Neuronal stem cell (in vitro differentiated cells): ENCODE measurements at regions not wholly inside any gene's neighbourhood (a gene's known extent, or its start where the extent isn't known, plus 50 kb on each side); places are given as distances from the start of the nearest gene placed in this dataset.

ENCODE experiments used
- DNase-seq: peaks from one replicate; pipeline ENCODE4 v3.0.0-alpha.2; 2013; ENCODE audit warnings: low spot score
- H2AFZ ChIP-seq: one replicate; pipeline ENCODE4 v1.6.1; 2013; ENCODE audit warnings: mild to moderate bottlenecking, low read length, inconsistent platforms
- H2AK5ac ChIP-seq: 2 replicates; pipeline ENCODE4 v1.6.1; 2013; ENCODE audit warnings: low read depth, mild to moderate bottlenecking, inconsistent platforms, low read length, moderate library complexity, mixed read lengths
- H2BK120ac ChIP-seq: 2 replicates; pipeline ENCODE4 v1.6.1; 2013; ENCODE audit warnings: low read depth, mild to moderate bottlenecking, inconsistent platforms, low read length, moderate library complexity, mixed read lengths
- H2BK12ac ChIP-seq: one replicate; pipeline ENCODE4 v1.6.1; 2013; ENCODE audit warnings: low read length, inconsistent platforms
- H2BK15ac ChIP-seq: 2 replicates; pipeline ENCODE4 v1.6.1; 2013; ENCODE audit warnings: mild to moderate bottlenecking, low read length, inconsistent platforms, mixed read lengths
- H2BK5ac ChIP-seq: one replicate; pipeline ENCODE4 v1.6.1; 2013; ENCODE audit warnings: inconsistent platforms, mild to moderate bottlenecking, low read length, moderate library complexity
- H3K14ac ChIP-seq: one replicate; pipeline ENCODE4 v1.6.1; 2013; ENCODE audit warnings: low read length, inconsistent platforms
- H3K18ac ChIP-seq: 2 replicates; pipeline ENCODE4 v1.6.1; 2013; ENCODE audit warnings: low read length, inconsistent platforms
- H3K23ac ChIP-seq: 2 replicates; pipeline ENCODE4 v1.6.1; 2013; ENCODE audit warnings: low read depth, mild to moderate bottlenecking, mixed read lengths, low read length, inconsistent platforms; ENCODE audit not compliant: poor library complexity
- H3K27ac ChIP-seq: replicated peaks from 3 replicates; pipeline ENCODE4 v1.5.1; 2013; ENCODE audit warnings: low read length, inconsistent platforms
- H3K27me3 ChIP-seq, 3 experiments: 2 replicates each; pipeline ENCODE4 v1.6.1; 2013; ENCODE audit warnings: low read length in 3 of 3, mild to moderate bottlenecking in 2 of 3, inconsistent platforms in 1 of 3, low read depth in 1 of 3, mixed read lengths in 1 of 3, moderate library complexity in 1 of 3; ENCODE audit not compliant: control insufficient read depth in 3 of 3, insufficient read depth in 3 of 3
- H3K36me3 ChIP-seq, 2 donors: replicated peaks in 1 of 2; 2 replicates each; pipeline ENCODE4 v1.6.1; 2013; ENCODE audit warnings: low read length in 2 of 2; ENCODE audit not compliant: control insufficient read depth in 2 of 2, insufficient read depth in 2 of 2
- H3K4ac ChIP-seq: 2 replicates; pipeline ENCODE4 v1.6.1; 2013; ENCODE audit warnings: inconsistent platforms, mild to moderate bottlenecking, low read length, moderate library complexity
- H3K4me1 ChIP-seq, 2 donors: 1 replicate in 1 of 2; 2 replicates in 1 of 2; pipeline ENCODE4 v1.6.1; 2013; ENCODE audit warnings: low read length in 2 of 2, low read depth in 1 of 2; ENCODE audit not compliant: control insufficient read depth in 2 of 2, insufficient read depth in 1 of 2
- H3K4me2 ChIP-seq: one replicate; pipeline ENCODE4 v1.6.1; 2013; ENCODE audit warnings: mild to moderate bottlenecking, low read length, inconsistent platforms; ENCODE audit not compliant: insufficient read depth, poor library complexity, severe bottlenecking
- H3K4me3 ChIP-seq, 2 donors: 2 replicates each; pipeline ENCODE4 v1.5.1; 2013; ENCODE audit warnings: low read length in 2 of 2, mild to moderate bottlenecking in 2 of 2, inconsistent platforms in 1 of 2, moderate library complexity in 1 of 2
- H3K79me1 ChIP-seq: one replicate; pipeline ENCODE4 v1.6.1; 2013; ENCODE audit warnings: low read depth, mild to moderate bottlenecking, inconsistent platforms, low read length, moderate library complexity
- H3K9ac ChIP-seq: one replicate; pipeline ENCODE4 v1.6.1; 2013; ENCODE audit warnings: mild to moderate bottlenecking, low read depth, low read length, inconsistent platforms; ENCODE audit not compliant: poor library complexity
- H3K9me3 ChIP-seq, 2 donors: replicated peaks in 1 of 2; 2 replicates each; pipeline versions ENCODE3 to v1.6.1; 2013; ENCODE audit warnings: low read length in 2 of 2, mild to moderate bottlenecking in 2 of 2, inconsistent platforms in 1 of 2, low read depth in 1 of 2, mixed read lengths in 1 of 2, moderate library complexity in 1 of 2; ENCODE audit not compliant: control insufficient read depth in 2 of 2, insufficient read depth in 1 of 2
- H4K8ac ChIP-seq: one replicate; pipeline ENCODE4 v1.6.1; 2013; ENCODE audit warnings: low read depth, mild to moderate bottlenecking, inconsistent platforms, low read length, moderate library complexity
- H4K91ac ChIP-seq: one replicate; pipeline ENCODE4 v1.6.1; 2013; ENCODE audit warnings: low read length, low read depth, mild to moderate bottlenecking, inconsistent platforms; ENCODE audit not compliant: poor library complexity
- WGBS, 2 donors: extraction: QIAGEN DNeasy Blood & Tissue Kit; methylation state at CpG; one replicate each; pipeline ENCODE4 v1.1.7; 2013; ENCODE audit warnings: missing lambda C conversion rate in 2 of 2, mixed read lengths in 1 of 2; ENCODE audit not compliant: insufficient read length in 2 of 2, insufficient replicate concordance in 1 of 2; ENCODE audit errors: extremely low coverage in 2 of 2; 5-methylcytosine and 5-hydroxymethylcytosine counted together

DNA sequence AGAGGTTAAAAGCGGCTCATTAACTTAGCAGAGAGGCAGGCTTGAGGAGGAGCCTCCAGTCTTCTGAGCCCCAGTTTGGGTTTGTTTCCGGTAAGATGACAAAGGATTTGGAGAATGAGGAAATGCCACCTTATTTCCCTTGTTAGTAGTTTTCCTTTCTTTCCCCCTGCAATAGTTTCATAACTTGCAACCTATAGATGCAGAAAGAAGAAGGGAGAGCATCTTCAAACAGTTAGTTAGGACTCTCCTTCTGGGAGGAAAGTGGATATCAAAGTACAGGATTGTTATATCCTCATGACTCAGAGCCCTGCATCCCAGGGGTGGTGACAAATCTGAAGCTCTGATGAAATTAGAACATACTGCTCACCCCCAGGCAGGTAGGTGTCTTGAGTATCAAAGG lies 180.7 kb upstream of the SLC38A2 start:
- no peak overlapping the region for H2AK5ac ChIP-seq
- H3K9me3 ChIP-seq, result no peaks in the 10 kb centered on the region
- H2BK15ac ChIP-seq, result no peak overlapping the region
- H3K4me1 ChIP-seq, result peaks cover 0 to 3% of the 10 kb centered on the region in 2 donors
- H3K9ac ChIP-seq, result no peak overlapping the region
- H3K27ac ChIP-seq, result no peak overlapping the region
- H4K91ac ChIP-seq, result no peak overlapping the region
- H3K79me1 ChIP-seq, result no peaks in the 10 kb centered on the region
- H3K14ac ChIP-seq, result no peak overlapping the region
- no peak overlapping the region for H3K4ac ChIP-seq
- no peak for DNase-seq
- H2AFZ ChIP-seq, result no peak overlapping the region
- no peak overlapping the region for H3K4me3 ChIP-seq
- H3K4me2 ChIP-seq, result no peak overlapping the region
- H2BK12ac ChIP-seq, result no peak overlapping the region
- H2BK5ac ChIP-seq, result no peak overlapping the region
- H3K27me3 ChIP-seq, result no peaks in the 10 kb centered on the region
- no CpG with 5 or more reads among the region's 2 CpGs for WGBS, 2 donors
- no peak overlapping the region for H4K8ac ChIP-seq
- H2BK120ac ChIP-seq, result no peak overlapping the region
- no peak overlapping the region for H3K18ac ChIP-seq
- H3K23ac ChIP-seq, result no peak overlapping the region
- H3K36me3 ChIP-seq, result no peaks in the 10 kb centered on the region

DNA sequence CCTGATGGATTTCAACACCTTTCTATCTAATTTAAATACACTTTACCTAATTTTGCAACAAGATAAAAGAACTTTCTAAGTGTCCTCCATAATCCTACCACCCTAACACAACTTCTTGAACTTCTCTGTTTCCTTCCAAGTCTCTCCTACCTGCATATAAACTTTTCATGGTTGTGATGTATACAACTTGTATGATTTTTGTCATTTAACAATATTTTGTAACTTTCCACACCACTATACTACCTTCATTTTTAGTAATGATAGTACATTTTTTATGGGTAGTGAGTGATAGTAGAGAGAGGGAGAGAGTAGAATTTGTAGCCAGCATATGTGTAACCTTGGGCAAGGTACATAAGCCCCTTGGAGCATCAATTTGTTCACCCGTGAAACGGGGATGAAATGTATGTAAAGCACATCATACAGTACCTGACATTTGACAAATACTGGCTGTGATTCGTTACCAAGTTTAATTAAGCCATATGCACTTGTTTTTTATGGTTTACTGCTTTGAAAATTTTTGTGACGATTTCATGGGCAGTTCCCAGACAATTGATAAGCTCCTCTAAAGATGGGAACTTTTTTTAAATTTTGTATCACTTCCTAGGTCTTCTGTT lies 177.8 kb upstream of the SLC38A2 start:
- H4K91ac ChIP-seq, result no peak overlapping the region
- H3K4me1 ChIP-seq, result no peaks in the 10 kb centered on the region
- H3K18ac ChIP-seq, result no peak overlapping the region
- no peak overlapping the region for H2AFZ ChIP-seq
- DNase-seq, result no peak
- no peak overlapping the region for H2BK120ac ChIP-seq
- H3K4ac ChIP-seq, result no peak overlapping the region
- no peak overlapping the region for H3K23ac ChIP-seq
- H3K9ac ChIP-seq, result no peak overlapping the region
- no peak overlapping the region for H3K14ac ChIP-seq
- no peaks in the 10 kb centered on the region for H3K27me3 ChIP-seq
- WGBS, 2 donors, result no CpG with 5 or more reads among the region's 4 CpGs
- no peaks in the 10 kb centered on the region for H3K36me3 ChIP-seq
- no peak overlapping the region for H2BK15ac ChIP-seq
- H3K9me3 ChIP-seq, result no peaks in the 10 kb centered on the region
- no peak overlapping the region for H3K4me2 ChIP-seq
- no peak overlapping the region for H4K8ac ChIP-seq
- H3K4me3 ChIP-seq, result no peak overlapping the region
- H3K79me1 ChIP-seq, result no peaks in the 10 kb centered on the region
- no peak overlapping the region for H2AK5ac ChIP-seq
- no peak overlapping the region for H3K27ac ChIP-seq
- H2BK5ac ChIP-seq, result no peak overlapping the region
- no peak overlapping the region for H2BK12ac ChIP-seq

DNA sequence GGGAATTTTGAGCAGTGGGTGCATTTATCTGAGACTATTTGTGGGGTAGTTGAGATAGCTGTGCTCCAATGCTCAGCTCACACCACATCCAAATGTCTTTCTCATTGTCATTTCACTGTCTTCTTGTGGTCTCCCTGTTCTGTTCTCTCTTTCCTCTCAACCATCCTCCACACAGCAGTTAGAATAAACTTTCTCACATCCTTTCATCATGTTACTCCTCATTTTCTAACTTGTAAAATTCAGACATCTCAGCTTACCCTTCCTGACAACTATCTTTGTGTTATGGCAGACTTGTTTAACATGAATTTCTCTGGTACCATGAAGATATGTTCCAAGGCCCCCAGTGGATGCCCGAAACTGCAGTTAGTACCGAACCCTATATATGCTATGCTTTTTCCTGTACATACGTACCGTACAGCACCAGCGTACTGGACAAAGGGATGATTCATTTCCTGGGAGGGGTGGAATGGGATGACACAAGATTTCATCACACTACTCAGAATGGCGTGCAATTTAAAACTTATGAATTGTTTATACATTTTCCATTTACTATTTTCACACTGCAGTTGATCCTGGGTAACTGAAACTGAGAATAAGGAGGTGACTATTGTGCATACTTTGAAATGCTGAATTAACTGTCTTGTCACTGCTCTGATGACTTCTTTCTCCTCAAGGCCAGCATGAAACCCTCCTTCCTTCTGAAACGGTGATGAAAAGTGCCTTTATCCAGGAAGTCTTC lies 177.1 kb upstream of the SLC38A2 start:
- H2AK5ac ChIP-seq, result no peak overlapping the region
- H4K8ac ChIP-seq, result no peak overlapping the region
- H3K4ac ChIP-seq, result no peak overlapping the region
- H3K4me2 ChIP-seq, result no peak overlapping the region
- H3K14ac ChIP-seq, result no peak overlapping the region
- H2BK5ac ChIP-seq, result no peak overlapping the region
- no peak overlapping the region for H4K91ac ChIP-seq
- no peak overlapping the region for H2BK120ac ChIP-seq
- H3K4me3 ChIP-seq, result no peak overlapping the region
- H3K9me3 ChIP-seq, result no peaks in the 10 kb centered on the region
- H2BK15ac ChIP-seq, result no peak overlapping the region
- H2AFZ ChIP-seq, result no peak overlapping the region
- DNase-seq, result no peak
- no peaks in the 10 kb centered on the region for H3K4me1 ChIP-seq
- no peaks in the 10 kb centered on the region for H3K79me1 ChIP-seq
- no peak overlapping the region for H3K18ac ChIP-seq
- H3K27ac ChIP-seq, result no peak overlapping the region
- no peak overlapping the region for H2BK12ac ChIP-seq
- no CpG with 5 or more reads among the region's 7 CpGs for WGBS, 2 donors
- no peaks in the 10 kb centered on the region for H3K36me3 ChIP-seq
- no peak overlapping the region for H3K23ac ChIP-seq
- H3K9ac ChIP-seq, result no peak overlapping the region
- no peaks in the 10 kb centered on the region for H3K27me3 ChIP-seq

DNA sequence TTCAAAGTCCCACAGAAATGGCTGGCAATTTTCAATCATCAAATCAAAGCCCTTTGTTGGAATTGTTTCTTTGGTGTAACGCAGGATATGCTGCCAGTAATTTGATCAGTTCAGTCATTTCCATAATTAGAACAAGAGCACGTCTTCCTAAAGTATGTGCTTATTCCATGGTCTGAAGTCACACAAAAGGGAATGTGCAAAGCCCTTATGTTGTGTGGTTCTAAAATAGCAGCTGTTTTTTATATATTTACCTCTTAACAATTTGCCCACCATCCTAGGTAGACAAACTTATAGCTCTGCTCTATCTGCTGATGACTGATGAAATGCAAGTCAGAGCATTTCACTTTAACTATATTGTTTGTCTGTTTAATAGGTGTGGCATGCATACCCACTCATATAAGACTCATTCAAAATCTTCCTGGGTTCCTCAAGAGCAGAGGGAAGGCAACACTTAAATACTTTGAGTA lies 176.1 kb upstream of the SLC38A2 start:
- no peak overlapping the region for H4K91ac ChIP-seq
- no peak overlapping the region for H2BK5ac ChIP-seq
- no peak for DNase-seq
- H3K4me1 ChIP-seq, result no peaks in the 10 kb centered on the region
- H3K14ac ChIP-seq, result no peak overlapping the region
- H2BK120ac ChIP-seq, result no peak overlapping the region
- no peaks in the 10 kb centered on the region for H3K36me3 ChIP-seq
- H2AFZ ChIP-seq, result no peak overlapping the region
- H3K4ac ChIP-seq, result no peak overlapping the region
- H3K4me3 ChIP-seq, result no peak overlapping the region
- no peak overlapping the region for H3K27ac ChIP-seq
- WGBS, 2 donors, result no CpG with 5 or more reads among the region's 2 CpGs
- H2AK5ac ChIP-seq, result no peak overlapping the region
- no peak overlapping the region for H4K8ac ChIP-seq
- no peaks in the 10 kb centered on the region for H3K27me3 ChIP-seq
- no peak overlapping the region for H2BK12ac ChIP-seq
- H2BK15ac ChIP-seq, result no peak overlapping the region
- no peak overlapping the region for H3K23ac ChIP-seq
- no peaks in the 10 kb centered on the region for H3K9me3 ChIP-seq
- no peak overlapping the region for H3K9ac ChIP-seq
- H3K79me1 ChIP-seq, result no peaks in the 10 kb centered on the region
- no peak overlapping the region for H3K4me2 ChIP-seq
- H3K18ac ChIP-seq, result no peak overlapping the region
